ENCODE measurements at regions not wholly inside any gene's neighbourhood (a gene's known extent, or its start where the extent isn't known, plus 50 kb on each side); places are given as distances from the start of the nearest gene placed in this dataset.
A peak's percentile ranks its signal among the peaks of the same experiment; 100 is the strongest.

DNA sequence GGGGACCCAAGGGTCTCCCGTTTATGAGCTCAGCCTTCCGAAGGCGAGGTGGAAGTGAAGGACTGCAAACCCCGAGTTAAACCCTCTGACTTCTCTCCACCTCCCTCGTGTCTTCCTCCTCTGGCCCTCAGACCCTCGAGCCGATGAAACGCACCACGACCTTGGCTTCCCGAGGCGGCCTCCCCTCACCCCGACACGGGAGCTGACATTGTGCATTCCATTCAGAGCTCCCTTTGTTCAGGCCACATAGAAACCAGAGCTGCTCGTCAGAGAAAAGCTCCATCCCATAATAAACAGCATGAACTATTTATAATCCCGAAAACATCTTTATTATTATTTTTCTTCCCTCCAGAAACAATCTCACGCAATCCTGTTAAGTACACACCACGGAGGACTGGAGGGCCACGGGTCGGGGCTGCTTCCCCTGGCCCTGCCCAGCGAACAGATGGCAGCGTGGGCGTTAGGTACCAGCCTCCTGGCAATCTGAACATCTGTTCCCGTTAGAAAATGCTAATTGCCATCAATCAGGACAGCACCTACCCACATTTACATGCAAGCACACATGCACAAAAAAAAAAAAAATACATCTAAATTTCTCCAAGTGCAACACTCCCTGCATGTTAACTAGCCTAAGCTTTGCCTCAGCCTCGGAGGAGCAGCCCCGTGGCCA is 145.7 kb downstream of the RBFOX3 start:
- DNase-seq (peak in 3 of 4 donors; percentile 19 to 45 (median 20)), ATAC-seq (peak; percentile 24)
- WGBS, 2 donors = 27 to 36% methylated on average over 25 of the region's 25 CpGs
- Histone ChIP-seq H3K27ac (no peak overlapping the region), H3K4me3 (no peak overlapping the region), H3K4me1 (no peaks in the 10 kb centered on the region), H3K9me3 (no peaks in the 10 kb centered on the region), H3K36me3 (replicated peaks in 1 of 2; ENCODE audit: insufficient read depth in 1 of 2, low read depth in 2 of 2) (no peaks in the 10 kb centered on the region), H3K27me3 (peaks cover 0 to 5% of the 10 kb centered on the region in 2 donors)
- intact Hi-C loops (cut with DNase I) = no loop called here
- no peak for TF ChIP-seq POLR2A (IDR thresholded peaks at IDR 0.05)
- TF ChIP-seq, protein P1, sequence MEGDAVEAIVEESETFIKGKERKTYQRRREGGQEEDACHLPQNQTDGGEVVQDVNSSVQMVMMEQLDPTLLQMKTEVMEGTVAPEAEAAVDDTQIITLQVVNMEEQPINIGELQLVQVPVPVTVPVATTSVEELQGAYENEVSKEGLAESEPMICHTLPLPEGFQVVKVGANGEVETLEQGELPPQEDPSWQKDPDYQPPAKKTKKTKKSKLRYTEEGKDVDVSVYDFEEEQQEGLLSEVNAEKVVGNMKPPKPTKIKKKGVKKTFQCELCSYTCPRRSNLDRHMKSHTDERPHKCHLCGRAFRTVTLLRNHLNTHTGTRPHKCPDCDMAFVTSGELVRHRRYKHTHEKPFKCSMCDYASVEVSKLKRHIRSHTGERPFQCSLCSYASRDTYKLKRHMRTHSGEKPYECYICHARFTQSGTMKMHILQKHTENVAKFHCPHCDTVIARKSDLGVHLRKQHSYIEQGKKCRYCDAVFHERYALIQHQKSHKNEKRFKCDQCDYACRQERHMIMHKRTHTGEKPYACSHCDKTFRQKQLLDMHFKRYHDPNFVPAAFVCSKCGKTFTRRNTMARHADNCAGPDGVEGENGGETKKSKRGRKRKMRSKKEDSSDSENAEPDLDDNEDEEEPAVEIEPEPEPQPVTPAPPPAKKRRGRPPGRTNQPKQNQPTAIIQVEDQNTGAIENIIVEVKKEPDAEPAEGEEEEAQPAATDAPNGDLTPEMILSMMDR (IDR thresholded peaks at IDR 0.05) = no peak

DNA sequence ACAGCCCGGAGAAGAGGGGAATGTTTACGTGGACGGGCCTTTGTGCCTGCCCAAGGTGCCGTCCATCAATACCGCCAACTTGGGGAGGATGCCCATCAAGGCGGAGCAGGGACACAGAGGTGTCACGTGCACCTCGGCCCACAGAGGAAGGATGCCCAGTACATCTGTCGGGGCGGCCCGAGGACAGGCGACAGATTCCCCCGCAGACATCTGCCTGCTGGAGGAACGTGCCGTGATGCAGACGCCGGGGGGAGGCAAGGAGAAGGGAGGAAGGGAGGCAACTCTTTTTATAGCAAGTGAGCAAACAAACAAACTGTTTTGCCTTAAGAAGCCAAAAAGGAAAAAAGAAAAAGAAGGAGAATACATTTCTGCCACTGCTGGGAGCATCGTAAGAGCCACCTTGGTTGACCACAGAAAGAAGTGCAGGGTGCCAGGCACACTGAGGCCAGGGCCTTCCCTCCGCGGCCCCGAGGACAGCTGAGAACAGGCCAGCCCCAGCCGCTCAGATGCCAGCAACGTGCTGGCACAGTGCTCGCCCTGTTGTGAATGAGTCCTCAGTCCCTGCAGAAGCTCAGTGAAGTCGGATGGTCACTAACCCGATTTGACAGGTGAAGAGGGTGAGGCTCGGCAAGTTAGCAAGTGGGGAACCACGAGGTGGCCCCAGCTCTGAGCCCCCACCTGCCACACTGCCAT is 146.4 kb downstream of the RBFOX3 start:
- Histone ChIP-seq H3K36me3 (replicated peaks in 1 of 2; ENCODE audit: insufficient read depth in 1 of 2, low read depth in 2 of 2) (no peaks in the 10 kb centered on the region), H3K4me3 (no peak overlapping the region), H3K27me3 (peaks cover 0 to 5% of the 10 kb centered on the region in 2 donors), H3K27ac (no peak overlapping the region), H3K4me1 (no peaks in the 10 kb centered on the region), H3K9me3 (no peaks in the 10 kb centered on the region)
- 57 to 59% methylated on average over 21 to 28 of the region's 28 CpGs for WGBS, 2 donors
- intact Hi-C loops (cut with DNase I) = no loop called here
- TF ChIP-seq POLR2A (IDR thresholded peaks at IDR 0.05) = no peak
- TF ChIP-seq, protein P1 (IDR thresholded peaks at IDR 0.05) = no peak
- ATAC-seq (no peak), DNase-seq (no peak)

DNA sequence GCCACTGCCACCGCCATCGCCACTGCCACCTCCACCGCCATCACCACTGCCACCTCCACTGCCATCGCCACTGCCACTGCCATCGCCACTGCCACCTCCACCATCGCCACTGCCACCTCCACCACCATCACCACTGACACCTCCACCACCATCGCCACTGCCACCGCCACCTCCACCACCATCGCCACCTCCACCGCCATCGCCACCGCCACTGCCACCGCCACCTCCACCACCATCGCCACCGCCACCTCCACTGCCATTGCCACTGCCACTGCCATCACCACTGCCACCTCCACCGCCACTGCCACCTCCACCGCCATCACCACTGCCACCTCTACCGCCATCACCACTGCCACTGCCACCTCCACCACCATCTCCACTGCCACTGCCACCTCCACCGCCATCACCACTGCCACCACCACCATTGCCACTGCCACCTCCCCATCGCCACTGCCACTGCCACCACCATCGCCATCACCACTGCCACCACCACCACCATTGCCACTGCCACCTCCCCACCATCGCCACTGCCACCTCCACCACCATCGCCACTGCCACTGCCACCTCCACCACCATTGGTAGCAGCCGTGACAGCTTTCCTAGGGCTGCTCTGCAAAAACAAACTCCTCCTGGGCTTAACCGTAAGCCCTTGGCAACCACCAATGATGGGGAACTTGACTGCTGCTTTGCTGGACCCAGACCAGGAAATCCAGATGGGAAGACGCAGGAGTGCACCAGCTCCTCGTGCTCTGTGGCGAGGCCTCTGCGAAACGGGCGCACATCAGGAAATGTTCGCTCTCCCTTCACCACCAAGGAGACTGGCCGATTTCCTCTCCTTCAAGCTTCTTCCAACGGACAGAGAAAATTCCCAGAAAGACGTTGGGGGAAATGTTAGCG is 147.2 kb downstream of the RBFOX3 start:
- Histone ChIP-seq H3K27ac (no peak overlapping the region), H3K36me3 (replicated peaks in 1 of 2; ENCODE audit: insufficient read depth in 1 of 2, low read depth in 2 of 2) (no peaks in the 10 kb centered on the region), H3K9me3 (no peaks in the 10 kb centered on the region), H3K4me3 (no peak overlapping the region), H3K4me1 (no peaks in the 10 kb centered on the region), H3K27me3 (peaks cover 0 to 5% of the 10 kb centered on the region in 2 donors)
- no peak for DNase-seq
- intact Hi-C loops (cut with DNase I) = no loop called here
- WGBS, 2 donors = 82 to 85% methylated on average over 36 of the region's 36 CpGs
- no peak for TF ChIP-seq POLR2A (IDR thresholded peaks at IDR 0.05)
- TF ChIP-seq, protein P1 (IDR thresholded peaks at IDR 0.05) = no peak
- no peak for ATAC-seq

DNA sequence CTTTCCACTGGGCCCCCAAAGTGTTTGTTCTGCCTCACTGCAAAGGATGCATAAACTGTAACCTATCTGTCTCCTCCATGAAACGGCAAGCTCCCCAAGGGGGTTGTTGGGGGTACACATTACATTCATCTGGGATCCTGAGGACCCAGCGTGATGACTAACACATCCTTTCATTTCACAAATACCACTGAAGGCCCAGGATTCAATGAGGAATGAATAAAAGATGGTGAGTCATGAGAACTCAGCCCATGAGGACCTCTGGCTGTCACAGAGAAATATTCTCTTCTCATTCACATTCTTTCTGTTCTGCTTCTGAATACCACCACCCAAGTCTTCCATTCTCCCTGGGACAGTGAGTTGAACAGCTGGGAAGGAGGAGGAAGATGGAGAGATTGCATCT is 149.8 kb downstream of the RBFOX3 start:
- intact Hi-C loops (cut with DNase I) = no loop called here
- no peaks in the 10 kb centered on the region for H3K4me1 ChIP-seq
- H3K36me3 ChIP-seq (replicated peaks in 1 of 2; ENCODE audit: insufficient read depth in 1 of 2, low read depth in 2 of 2) = no peaks in the 10 kb centered on the region
- peaks cover 0 to 5% of the 10 kb centered on the region in 2 donors for H3K27me3 ChIP-seq
- ATAC-seq (no peak), DNase-seq (no peak)
- no peak for TF ChIP-seq POLR2A (IDR thresholded peaks at IDR 0.05)
- TF ChIP-seq, protein P1 (IDR thresholded peaks at IDR 0.05) = no peak
- no peak overlapping the region for H3K27ac ChIP-seq
- H3K9me3 ChIP-seq = no peaks in the 10 kb centered on the region
- WGBS, 2 donors = 62 to 64% methylated on average over 2 of the region's 2 CpGs
- no peak overlapping the region for H3K4me3 ChIP-seq

Measured in body of pancreas (tissue), 4 donors.